Right forelimb (tissue), 1 donor: ENCODE measurements at regions not wholly inside any gene's neighbourhood (a gene's known extent, or its start where the extent isn't known, plus 50 kb on each side); places are given as distances from the start of the nearest gene placed in this dataset.

ENCODE experiments used
- DNase-seq: peaks from one replicate; pipeline ENCODE4 v3.0.0-alpha.2; 2018

DNA sequence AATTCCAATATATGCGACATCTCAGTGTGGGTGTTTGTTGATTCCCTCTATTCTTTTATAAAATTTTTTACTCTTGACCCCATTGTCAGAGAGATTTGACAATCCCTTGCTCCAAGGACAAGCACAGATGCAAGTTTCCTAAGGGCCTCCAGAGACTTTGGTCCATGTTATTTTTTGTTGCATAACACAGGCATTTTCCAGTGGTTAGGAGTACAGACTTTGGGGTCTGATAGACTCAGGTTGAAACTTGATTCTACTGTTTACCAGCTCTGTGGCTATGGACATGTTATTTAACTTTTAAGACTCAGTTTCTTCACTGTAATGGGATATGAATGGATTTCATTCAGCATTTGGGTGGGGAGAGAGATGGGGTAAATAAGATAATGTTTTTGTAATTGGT lies 361.3 kb downstream of the ENC1 start:
- DNase-seq: no peak

DNA sequence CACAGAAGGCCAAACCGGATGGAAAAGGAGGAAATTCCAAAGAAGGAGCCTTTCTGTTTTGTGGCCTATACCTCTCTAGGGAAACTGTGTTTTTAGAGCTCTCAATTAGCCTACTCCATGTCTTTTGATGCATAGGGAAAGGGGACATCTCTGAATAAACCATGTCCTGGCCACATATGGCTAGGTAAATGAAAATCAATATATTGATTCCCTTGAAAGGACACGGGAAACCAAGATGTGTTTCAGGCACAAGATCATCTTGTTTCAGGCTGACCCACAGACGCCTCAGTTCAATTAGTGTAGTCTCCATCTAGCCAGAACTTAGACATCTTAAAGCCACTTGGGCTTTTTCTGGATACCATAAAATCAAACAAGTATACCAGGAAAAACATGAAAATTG lies 363.1 kb downstream of the ENC1 start:
- no peak for DNase-seq

DNA sequence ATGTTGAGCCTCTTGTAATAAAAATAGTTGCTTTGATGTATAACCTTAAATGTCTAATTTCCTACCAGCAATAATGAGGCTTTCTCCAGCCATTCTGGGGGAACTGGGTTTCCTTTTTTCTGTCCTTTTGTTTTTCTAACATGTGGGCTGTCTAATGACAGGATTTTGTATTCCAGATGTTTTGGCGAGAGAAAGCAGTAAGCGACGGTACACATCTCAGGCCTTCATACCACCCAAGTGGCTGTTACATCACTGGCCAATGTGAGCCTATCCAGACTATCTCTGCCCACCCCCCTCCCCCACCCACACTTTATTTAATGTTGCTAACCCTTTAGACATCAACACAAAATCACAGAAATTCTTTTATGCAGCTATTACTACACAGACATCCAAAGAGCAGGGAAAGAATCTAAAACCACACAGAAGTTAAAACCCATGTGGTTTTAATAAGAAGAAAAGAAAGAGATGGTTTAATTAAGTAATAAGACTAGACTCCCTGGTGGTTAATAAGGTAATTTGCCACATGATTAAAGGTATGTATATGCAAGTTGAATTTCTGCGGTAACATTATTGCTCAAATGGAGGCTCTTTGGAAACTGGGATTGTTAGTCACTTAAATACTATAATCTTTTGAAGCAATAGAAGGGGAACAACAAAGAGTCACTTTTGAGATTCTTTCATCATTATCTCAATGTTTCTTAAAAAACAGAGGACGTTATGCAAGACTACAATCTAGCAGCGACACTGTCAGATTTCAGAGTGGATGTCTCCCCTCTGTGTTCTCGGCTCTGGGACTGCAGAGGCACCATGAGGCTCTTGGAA lies 365.1 kb downstream of the ENC1 start:
- DNase-seq: no peak

DNA sequence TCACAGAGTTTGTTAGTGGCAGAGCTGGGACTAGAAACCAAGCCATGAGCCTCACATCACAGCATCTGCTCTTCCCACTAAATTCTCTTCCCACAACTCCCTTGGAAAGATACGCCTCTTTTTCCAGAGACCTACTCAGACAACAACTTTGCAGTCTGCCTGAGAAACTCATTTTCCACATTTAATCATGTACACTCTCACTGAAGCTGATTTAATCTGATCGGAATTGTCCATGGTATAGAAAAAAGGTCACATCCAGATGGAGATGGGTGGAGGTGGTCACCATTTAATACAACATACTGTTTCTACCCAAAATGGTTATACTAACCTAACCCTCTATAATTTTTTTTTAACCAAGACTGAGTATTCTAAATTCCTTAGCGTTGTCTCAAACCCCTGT lies 366.2 kb downstream of the ENC1 start:
- DNase-seq: no peak

DNA sequence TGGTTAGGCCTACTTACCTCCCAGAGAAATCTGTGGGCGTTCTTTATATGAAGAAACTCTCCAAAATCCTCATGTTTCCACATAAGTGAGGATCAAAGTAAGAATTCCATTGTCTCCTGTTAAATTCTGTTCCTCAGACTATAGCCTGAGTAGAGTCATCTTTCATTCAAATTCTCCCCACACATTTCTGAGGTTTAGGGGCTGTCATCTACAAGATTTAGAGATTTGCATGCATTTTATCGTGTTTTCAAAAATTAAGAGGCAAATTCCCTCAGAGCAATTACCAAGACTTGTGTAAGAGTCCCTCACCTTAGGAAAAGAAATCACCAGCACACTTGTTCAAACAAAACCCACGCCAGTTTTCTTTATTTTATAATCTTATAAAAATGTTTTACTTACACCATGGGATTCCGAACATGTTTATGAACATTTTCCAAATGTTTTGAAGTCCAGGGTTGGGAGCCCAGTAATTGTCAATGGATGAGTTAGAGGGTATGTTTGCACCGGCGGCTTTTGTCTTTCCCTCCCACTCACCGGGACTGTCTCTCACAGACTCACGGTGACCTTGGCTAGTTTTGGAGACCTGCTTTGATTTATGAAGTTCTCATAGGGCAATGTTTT lies 367.6 kb downstream of the ENC1 start:
- no peak for DNase-seq

DNA sequence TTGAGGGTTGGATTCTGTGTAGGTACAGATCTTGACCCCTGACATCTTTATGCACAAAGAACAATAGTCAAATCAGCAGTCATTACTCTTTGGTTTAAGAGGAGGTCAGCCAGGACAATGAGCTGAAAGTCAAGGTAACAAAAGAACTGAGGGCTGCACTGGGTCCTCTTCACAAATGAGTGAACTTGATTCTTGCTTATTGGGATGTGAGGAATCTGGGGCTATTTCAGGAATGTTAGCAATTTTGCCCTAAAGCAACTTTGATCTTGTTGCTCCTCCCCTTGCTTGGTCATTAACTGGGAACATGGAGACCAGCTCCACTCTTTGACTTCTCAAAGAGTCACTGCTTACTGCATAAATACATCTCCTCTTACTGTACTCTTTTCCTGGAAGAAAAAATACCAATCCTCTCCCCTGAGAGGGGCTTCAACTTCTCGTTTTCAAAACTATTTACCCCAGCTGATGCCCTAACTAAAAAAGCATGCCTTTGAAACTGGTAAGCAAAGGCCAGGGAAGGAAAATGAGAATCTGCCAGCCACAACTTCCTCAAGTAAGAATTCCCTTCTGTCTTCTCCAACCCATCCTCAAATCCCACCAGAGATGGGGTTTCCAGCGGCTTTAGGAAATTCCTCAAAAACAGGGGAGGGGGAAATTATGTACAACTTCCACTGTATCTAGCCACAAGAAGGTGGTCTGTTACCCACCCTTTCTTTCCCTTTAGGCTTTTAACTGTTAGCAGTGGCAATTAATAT lies 368.3 kb downstream of the ENC1 start:
- no peak for DNase-seq

DNA sequence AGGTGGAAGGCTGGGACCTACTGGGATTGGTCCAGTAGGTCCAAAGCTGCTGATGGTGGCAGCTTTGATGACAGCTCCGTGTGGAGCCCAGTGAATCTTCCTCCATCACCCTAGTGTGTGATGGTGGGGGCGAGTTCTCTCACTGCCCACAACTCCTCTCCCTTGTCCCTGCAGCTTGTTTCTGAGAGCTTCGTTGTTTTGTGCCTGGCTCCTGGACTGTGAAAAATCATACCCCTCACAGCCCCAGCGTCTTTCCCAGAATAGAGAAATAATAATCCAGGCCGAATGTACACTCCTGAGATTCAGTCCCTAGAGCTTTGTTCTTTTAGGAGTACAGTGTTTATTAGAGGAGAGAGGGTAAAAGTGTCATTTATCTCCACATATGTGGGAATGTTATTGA lies 372.2 kb downstream of the ENC1 start:
- DNase-seq: no peak

DNA sequence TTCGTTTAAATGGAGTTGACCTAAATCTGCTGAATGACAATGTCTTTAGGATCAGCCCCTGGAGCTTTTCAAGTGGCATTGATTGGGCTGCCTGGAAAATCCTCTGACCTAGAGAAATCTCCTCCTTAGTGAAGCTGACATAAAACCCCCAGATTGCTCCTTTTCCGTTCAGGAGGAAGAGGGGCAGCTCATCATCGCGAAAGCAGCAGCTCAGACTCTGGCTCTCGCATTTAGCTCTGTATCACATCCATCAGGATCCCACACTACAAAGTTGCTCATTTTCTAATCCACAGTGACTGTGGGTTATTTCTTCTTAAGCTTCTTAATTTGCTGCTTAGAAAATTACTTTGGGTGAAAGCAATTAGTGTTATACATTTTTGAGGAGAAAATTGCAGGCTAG lies 373.7 kb downstream of the ENC1 start:
- no peak for DNase-seq

DNA sequence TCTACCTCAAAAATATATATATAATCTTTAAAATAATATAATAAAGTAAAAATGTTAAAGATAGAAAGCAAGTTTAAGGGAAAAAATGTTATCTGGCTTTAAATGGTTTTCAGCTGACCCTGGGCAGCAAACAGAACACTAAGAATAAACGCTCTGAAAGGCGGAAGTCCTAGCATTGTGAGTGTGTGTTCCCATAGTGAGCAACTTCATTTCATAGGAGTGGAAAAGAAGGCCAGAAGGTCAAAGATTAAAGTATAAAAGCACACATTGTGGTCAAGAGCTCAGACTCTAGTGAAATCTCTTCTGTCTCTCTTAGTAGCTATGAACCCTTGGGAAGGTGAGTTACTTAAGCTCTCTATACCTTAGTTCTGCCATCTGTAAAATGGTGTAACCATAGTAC lies 374.4 kb downstream of the ENC1 start:
- no peak for DNase-seq

DNA sequence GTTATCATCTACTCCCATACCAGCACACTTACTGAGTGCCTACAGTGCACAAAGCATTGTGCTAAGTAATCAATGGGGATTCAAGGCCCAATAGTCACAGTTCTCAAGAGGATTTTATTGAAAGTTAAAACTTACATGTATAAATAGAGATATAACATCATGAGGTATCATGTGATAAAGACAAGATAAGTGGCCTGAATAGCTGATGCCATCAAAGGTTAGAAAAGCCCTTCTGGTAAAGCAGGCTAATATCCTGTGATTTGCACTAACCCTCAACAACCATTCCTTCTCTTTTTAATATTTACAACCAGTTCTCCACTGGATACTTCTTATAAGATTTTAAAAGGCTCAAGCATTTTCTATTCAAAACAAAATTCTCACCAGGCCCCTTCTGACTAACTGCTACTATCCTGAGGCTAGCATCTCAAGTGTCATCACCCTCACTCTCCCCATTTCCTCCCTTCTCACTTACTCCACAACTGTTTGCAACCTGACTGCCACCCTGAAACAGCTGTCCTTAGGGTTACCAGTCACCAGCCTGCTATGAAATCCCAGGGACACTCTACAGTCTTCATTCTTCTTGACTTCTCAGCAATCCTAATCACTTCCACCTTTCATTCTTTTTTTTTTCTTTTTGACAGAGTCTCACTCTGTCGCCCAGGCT lies 377.9 kb downstream of the ENC1 start:
- DNase-seq: no peak

DNA sequence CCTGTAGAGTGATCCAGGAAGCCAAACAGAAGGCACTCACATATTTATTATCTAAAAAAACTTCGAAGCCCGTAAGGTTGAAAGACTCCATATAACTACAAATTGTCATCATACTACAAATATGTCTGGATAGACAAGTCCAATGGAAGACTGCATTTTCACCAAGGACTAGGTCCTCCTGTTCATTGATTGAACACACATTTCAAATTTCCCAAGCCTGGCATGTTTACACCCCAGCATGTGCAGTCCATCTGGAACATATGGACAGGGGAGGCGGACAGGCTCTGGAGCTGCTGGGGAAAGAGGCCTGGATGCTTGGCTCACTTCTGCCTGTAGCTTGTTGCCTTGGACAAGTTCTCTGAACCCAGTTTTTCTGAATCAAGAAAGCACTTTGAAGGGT lies 378.7 kb downstream of the ENC1 start:
- no peak for DNase-seq

DNA sequence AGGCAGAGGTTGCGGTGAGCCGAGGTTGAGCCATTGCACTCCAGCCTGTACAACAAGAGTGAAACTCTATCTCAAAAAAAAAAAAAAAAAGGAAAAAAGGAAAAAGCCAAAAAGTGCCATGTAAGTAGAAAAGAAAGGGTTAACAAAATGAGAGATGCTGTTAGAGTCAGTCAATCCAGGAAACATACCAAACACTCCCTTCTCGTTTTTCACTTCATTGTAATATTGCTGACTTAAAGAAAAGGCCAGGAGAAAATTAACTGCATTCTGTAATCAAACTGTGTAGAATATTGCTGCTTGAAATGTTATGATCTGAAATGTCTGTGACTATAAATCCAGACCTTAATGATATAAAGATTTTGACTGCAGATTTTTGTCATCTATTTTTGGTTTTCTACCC lies 379.1 kb downstream of the ENC1 start:
- no peak for DNase-seq

DNA sequence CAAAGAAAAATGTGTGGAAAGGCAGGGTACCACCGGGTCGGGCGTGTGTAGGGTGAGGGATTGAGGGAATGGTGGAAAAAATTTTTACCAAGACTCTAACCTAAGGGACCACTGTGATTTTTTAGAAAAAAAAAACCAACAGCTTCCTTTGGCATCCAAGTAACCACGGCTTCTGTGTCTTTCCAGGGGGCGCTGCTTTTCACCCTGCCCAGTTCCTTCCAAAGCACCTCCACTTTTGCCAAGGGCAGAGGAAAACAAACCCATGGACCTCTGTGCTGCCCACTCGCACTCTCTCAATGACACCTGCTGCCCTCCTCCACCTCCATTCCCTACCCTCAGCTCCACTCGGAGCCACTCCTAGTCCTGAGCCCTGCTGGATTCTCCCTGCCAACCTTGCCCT lies 381.0 kb downstream of the ENC1 start:
- no peak for DNase-seq

DNA sequence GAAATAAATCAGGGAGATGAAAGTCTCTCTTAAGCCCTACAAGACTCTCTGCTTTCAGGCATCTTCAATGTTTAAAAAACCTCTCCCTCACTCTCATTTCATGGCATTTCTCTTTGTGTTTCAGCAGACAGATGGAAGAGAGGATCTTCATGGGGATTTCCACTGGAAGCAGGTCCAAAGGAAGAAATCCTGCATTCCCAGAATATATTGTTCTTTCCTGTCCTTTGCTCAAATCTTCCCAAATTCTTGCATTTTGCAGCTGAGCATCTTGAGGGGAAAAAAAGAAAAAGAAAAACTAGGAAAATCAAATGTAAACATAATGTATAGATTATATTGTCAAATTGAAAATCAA lies 382.2 kb downstream of the ENC1 start:
- DNase-seq: no peak

DNA sequence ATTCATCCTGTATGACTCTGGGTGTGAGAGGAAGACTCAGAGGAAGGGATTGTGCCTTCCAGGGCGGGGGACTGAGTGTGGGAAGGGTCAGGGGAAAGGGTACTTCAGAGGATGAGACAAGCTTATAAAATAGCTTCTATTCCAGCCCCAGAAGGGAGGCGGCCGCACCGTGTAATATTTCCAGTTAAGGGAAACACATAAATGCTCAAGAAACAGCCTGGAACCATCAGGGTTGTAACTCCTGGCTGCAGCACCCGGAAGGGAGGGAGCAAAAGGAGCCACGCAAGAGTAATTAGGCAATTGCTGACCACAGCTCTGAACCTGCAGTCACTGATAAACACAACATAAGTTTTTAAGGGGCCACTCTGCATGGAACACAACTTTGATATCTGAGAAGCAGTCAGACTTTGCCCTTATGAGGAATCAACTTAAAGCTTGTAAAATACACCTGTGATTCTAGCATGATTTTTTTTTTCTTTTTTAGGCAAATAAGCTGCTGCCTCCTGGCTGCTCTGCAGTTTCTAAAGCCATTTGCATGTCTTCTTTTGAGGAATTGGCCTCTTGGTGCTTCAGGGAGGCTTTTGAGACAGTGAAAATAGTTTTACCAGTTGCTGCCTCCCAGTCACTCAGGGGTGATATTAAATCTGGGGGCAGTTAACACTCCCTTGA lies 382.7 kb downstream of the ENC1 start:
- DNase-seq: peak; percentile 61

DNA sequence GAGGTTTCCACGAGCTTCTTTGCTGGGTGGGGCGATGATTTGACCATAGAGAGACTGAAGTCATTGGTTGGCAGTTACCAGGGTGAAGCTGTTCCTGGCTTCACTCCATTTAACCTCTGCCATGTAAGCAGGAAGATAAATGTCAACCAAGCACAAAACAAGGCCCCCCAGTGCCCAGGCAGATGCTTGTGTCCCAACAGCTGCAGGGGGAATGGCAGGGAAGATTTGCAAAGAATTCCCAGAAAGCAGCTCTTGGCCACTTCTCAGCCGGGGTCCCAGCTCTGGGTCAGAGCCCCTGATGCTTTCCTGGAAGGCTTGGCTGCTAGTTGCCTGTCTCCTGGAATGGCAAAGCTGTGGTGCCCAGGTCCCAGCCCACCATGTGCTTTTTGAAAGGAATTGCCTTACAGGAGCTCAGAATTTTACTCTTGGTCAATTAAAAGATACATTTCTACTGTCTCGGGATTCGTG lies 383.4 kb downstream of the ENC1 start:
- no peak for DNase-seq

DNA sequence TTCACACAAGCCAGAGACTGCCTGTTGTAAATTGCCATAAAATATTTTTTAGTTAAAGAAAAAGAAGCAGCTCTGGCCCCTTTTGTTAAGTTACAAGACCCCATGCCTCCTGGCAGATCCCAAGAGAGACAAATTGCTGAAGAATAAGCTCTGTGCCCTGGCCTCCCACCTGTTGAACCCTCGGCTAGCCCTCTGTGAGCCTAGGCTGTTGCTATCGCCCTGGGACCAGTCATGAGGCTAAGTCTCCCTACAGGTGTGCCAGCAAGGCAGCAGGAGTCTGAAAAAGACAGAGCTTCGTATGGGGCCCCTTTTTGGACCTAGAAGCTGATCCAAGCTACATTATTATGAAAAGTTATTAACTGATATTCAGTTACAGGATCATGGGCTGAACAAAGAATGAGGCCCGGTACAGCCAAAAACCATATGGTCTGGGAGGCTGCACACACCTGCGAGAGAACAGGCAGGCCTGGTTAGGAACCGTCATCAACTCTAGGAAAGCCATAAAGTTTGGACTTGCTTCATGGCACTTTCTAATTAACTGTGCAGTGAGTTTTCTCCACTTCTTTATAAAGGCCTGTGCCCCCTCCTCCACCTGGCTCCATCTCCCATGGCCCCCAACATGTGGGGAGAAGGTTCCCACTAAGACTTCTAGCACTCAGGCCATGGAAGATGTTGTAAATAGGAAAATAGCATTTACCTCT lies 384.7 kb downstream of the ENC1 start:
- no peak for DNase-seq

DNA sequence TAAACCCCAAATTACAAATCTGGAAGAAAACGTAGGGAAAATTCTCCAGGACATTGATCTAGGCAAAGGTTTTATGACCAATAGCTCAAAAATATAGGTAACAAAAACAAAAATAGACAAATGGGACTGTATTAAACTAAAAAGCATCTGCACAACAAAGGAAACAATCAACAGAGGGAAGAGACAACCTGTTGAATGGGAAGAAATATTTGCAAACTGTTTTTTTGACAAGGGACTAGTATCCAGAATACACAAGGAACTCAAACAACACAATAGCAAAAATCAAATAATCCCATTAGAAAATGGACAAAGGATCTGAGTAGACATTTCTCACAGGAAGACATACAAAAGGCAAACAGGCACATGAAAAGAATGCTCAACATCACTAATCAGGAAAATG lies 386.3 kb downstream of the ENC1 start:
- no peak for DNase-seq

DNA sequence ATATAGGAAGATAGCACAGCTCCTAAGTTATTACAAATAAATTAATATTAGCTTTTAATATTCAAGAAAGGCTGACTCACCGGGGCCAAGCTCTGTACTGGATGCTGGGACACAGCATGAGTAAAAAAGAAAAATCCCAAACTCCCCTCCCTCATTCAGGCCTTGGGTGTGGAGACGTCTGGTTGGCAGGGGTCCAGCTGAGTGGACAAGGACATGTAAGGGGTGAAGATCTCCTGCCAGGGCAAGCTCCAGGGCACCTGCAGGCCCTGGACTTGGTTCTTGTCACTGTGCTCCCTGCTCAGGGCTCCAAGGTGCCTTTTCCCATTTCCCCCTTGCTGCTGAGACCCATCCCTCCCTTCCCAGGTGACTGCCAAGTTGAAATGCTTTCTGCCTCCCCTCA lies 388.5 kb downstream of the ENC1 start:
- DNase-seq: no peak

DNA sequence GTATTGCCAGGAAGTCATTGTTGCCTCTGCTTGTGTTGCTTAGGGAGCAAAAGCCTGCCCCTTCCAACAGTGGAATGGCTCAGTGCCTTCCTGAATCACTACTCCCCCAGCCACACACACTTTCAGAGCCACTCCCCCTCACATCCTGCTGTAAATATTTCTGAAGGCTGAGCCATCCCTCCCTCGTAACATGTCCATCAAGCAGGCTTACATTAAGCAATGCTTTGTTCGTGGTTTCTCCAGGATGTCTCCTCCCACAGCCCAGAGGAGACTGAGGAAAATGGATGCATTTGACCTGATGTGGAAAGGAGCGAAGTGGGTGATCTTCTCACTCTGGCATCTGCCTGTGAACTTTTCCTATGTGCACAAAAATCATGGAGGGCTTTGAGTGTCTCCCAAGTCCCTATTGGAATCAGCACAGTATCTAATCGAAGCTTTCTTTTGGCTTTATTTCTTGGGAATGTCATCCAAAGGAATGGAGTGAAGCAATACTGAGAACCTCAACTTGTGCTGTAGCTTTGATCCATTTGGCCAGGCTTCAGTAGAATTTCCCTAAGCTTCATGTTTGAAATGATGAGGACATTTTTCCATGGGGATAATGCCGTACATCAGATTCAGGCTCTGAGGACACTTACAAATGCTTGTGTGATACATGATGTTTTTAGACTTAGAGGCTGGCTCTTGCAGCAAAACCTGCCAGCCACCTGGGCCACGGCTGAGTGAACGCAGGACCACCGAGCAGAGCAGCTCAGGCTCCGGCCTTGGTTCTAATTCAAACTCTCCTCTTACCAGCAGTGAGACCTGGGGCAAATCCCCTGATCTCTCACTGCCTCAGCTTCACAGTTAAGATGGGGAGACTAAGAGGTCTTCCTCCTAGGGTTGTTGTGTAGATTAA lies 389.1 kb downstream of the ENC1 start:
- no peak for DNase-seq
